Transverse colon (tissue), 4 donors: ENCODE measurements at regions not wholly inside any gene's neighbourhood (a gene's known extent, or its start where the extent isn't known, plus 50 kb on each side); places are given as distances from the start of the nearest gene placed in this dataset.

Source experiments
- DNase-seq: peaks from one replicate; pipeline ENCODE4 v3.0.0-alpha.2; 2019
- H3K27ac ChIP-seq, 4 donors: fragments of 200-600 bp; sonication (generic); 2 replicates each; pipeline ENCODE4 v1.5.1; 2016 to 2018; ENCODE audit warnings: inconsistent platforms in 4 of 4
- H3K27me3 ChIP-seq: fragments of 200-600 bp; sonication (generic); 2 replicates; pipeline ENCODE4 v1.5.1; 2017; ENCODE audit warnings: inconsistent platforms
- H3K36me3 ChIP-seq, 4 donors: fragments of 200-600 bp; sonication (generic); 2 replicates each; pipeline ENCODE4 v1.5.1; 2017 to 2019; ENCODE audit warnings: inconsistent platforms in 4 of 4
- H3K4me1 ChIP-seq, 4 donors: fragments of 200-600 bp; sonication (generic); 2 replicates each; pipeline ENCODE4 v1.5.1; 2017 to 2020; ENCODE audit warnings: inconsistent platforms in 4 of 4
- H3K4me3 ChIP-seq, 4 donors: fragments of 200-600 bp; sonication (generic); 1 replicate in 1 of 4; 2 replicates in 3 of 4; pipeline versions ENCODE4 v1.5.1 to v1.6.1; 2017 to 2019; ENCODE audit warnings: inconsistent platforms in 4 of 4
- H3K9me3 ChIP-seq, 2 donors: fragments of 200-600 bp; sonication (generic); 2 replicates each; pipeline ENCODE4 v1.5.1; 2017 to 2019; ENCODE audit warnings: inconsistent platforms in 2 of 2
- CTCF ChIP-seq, 5 experiments: fragments of 200-600 bp in 3 of 5; fragments of 450-650 bp in 2 of 5; sonication (generic) in 3 of 5; IDR thresholded peaks; 1 replicate in 2 of 5; 2 replicates in 3 of 5; pipeline ENCODE4 v1.5.1; 2016 to 2017; ENCODE audit warnings: antibody characterized with exemption in 5 of 5, inconsistent platforms in 3 of 5, mild to moderate bottlenecking in 2 of 5, moderate library complexity in 1 of 5
- EP300 ChIP-seq: sonication (generic); formaldehyde crosslinking; IDR thresholded peaks from one replicate; pipeline ENCODE4 v1.6.1; 2017; ENCODE audit warnings: antibody characterized with exemption, low read depth
- POLR2A ChIP-seq: fragments of 450-650 bp; IDR thresholded peaks from one replicate; pipeline ENCODE4 v1.6.1; 2016; ENCODE audit warnings: antibody characterized with exemption, mild to moderate bottlenecking, moderate library complexity
- POLR2AphosphoS5 ChIP-seq, 3 donors: sonication (generic); formaldehyde crosslinking; IDR thresholded peaks; one replicate each; pipeline ENCODE4 v1.6.1; 2016; ENCODE audit warnings: antibody characterized with exemption in 3 of 3
- WGBS, 2 donors: methylation state at CpG; one replicate each; pipeline ENCODE4 v1.1.5; 2018; ENCODE audit warnings: low coverage in 1 of 2; 5-methylcytosine and 5-hydroxymethylcytosine counted together
- in situ Hi-C, 4 donors: fragments of 200-750 bp; cut with MboI; loops; one replicate each; pipeline versions ENCODE4 v1.15.0 to v1.15.1; 2017; ENCODE audit warnings: low sequenced_read_pairs in 3 of 4, low pct_ligation_motif_present in 1 of 4, low pct_unique_long_range_greater_than_20kb in 1 of 4
- intact Hi-C: fragments of 100-400 bp; cut with DNase I; formaldehyde crosslinking; loops from one replicate; pipeline ENCODE4 v1.15.1; 2023; ENCODE audit warnings: low total_unique reads

GRCh38 chr5:54615381-54615780, 97.8 kb downstream of the SNX18 start:
- intact Hi-C loops (no loop called here), in situ Hi-C loops (no loop called here)
- no peak for TF ChIP-seq CTCF (IDR thresholded peaks at IDR 0.05)
- no peak for TF ChIP-seq POLR2AphosphoS5 (IDR thresholded peaks at IDR 0.05)
- TF ChIP-seq POLR2A, result no peak
- TF ChIP-seq EP300, result no peak
- peaks cover 0 to 16% (median 0%) of the 10 kb centered on the region in 4 donors for H3K4me1 ChIP-seq
- H3K4me3 ChIP-seq, result no peak overlapping the region
- H3K27ac ChIP-seq, result peak overlapping the region in 3 of 4 donors; percentile 23 to 39 (median 25)
- no peaks in the 10 kb centered on the region for H3K27me3 ChIP-seq
- WGBS, 2 donors, result 100% methylated on average over 1 of the region's 1 CpG; no CpG with 5 or more reads in 1 of the 2 donors
- no peaks in the 10 kb centered on the region for H3K9me3 ChIP-seq
- DNase-seq, result no peak
- no peaks in the 10 kb centered on the region for H3K36me3 ChIP-seq

GRCh38 chr5:54612711-54613110, 95.2 kb downstream of the SNX18 start:
- intact Hi-C loops, result no loop called here
- DNase-seq, result no peak
- WGBS, 2 donors, result 91 to 100% methylated on average over 3 to 5 of the region's 5 CpGs

GRCh38 chr5:54611290-54611951, 93.9 kb downstream of the SNX18 start:
- in situ Hi-C loops (no loop called here), intact Hi-C loops (no loop called here)
- 62 to 67% methylated on average over 4 to 5 of the region's 5 CpGs for WGBS, 2 donors
- H3K36me3 ChIP-seq, result no peaks in the 10 kb centered on the region
- no peak for DNase-seq
- no peaks in the 10 kb centered on the region for H3K27me3 ChIP-seq
- no peak overlapping the region for H3K27ac ChIP-seq
- no peaks in the 10 kb centered on the region for H3K9me3 ChIP-seq
- H3K4me1 ChIP-seq, result peaks cover 0 to 16% (median 2%) of the 10 kb centered on the region in 4 donors
- H3K4me3 ChIP-seq, result no peak overlapping the region
- no peak for TF ChIP-seq POLR2AphosphoS5 (IDR thresholded peaks at IDR 0.05)

More at GRCh38 chr5:54612711-54613110, 95.2 kb downstream of the SNX18 start:
- TF ChIP-seq CTCF (IDR thresholded peaks at IDR 0.05) (no peak), POLR2AphosphoS5 (IDR thresholded peaks at IDR 0.05) (no peak), POLR2A (no peak), EP300 (no peak)
- H3K4me3 ChIP-seq, result no peak overlapping the region
- no peaks in the 10 kb centered on the region for H3K9me3 ChIP-seq
- no peaks in the 10 kb centered on the region for H3K27me3 ChIP-seq
- no peaks in the 10 kb centered on the region for H3K36me3 ChIP-seq
- in situ Hi-C loops, result no loop called here
- H3K27ac ChIP-seq, result no peak overlapping the region
- H3K4me1 ChIP-seq, result peaks cover 0 to 16% (median 2%) of the 10 kb centered on the region in 4 donors

GRCh38 chr5:54610197-54610944, 92.8 kb downstream of the SNX18 start:
- Histone ChIP-seq H3K27me3 (no peaks in the 10 kb centered on the region), H3K4me3 (no peak overlapping the region), H3K9me3 (no peaks in the 10 kb centered on the region), H3K4me1 (peaks cover 0 to 11% (median 2%) of the 10 kb centered on the region in 4 donors), H3K36me3 (no peaks in the 10 kb centered on the region), H3K27ac (no peak overlapping the region)
- in situ Hi-C loops (no loop called here), intact Hi-C loops (no loop called here)
- DNase-seq, result peak; percentile 13
- TF ChIP-seq EP300, result no peak
- no peak for TF ChIP-seq CTCF (IDR thresholded peaks at IDR 0.05)
- no peak for TF ChIP-seq POLR2AphosphoS5 (IDR thresholded peaks at IDR 0.05)
- TF ChIP-seq POLR2A, result no peak
- 45 to 50% methylated on average over 2 to 6 of the region's 6 CpGs for WGBS, 2 donors
